A549 (cell line): ENCODE measurements at regions not wholly inside any gene's neighbourhood (a gene's known extent, or its start where the extent isn't known, plus 50 kb on each side); places are given as distances from the start of the nearest gene placed in this dataset.

ENCODE experiments used
- CBX8 ChIP-seq: fragments of 200-600 bp; sonication (generic); IDR thresholded peaks from 2 replicates; pipeline ENCODE4 v1.6.1; 2016
- CHD2 ChIP-seq: fragments of 150-350 bp; IDR thresholded peaks from 2 replicates; pipeline ENCODE4 v1.6.1; 2014; ENCODE audit warnings: low read length; ENCODE audit not compliant: partially characterized antibody
- EHMT2 ChIP-seq: fragments of 200-600 bp; sonication (generic); IDR thresholded peaks from 2 replicates; pipeline ENCODE4 v1.6.1; 2016; ENCODE audit warnings: antibody characterized with exemption, low read depth, mild to moderate bottlenecking, moderate library complexity
- EP300 ChIP-seq, 2 experiments: fragments of >200 bp; sonication (Bioruptor Twin); formaldehyde crosslinking; IDR thresholded peaks; 2 replicates in 1 of 2; 3 replicates in 1 of 2; pipeline ENCODE4 v1.6.1; 2016 to 2017
- FOSL2 ChIP-seq, 2 experiments: fragments of 450-650 bp in 1 of 2; fragments of >200 bp in 1 of 2; sonication (Bioruptor Twin) in 1 of 2; formaldehyde crosslinking; IDR thresholded peaks; 2 replicates each; pipeline versions ENCODE4 v1.5.0 to v1.6.1; 2016 to 2020; ENCODE audit warnings: mild to moderate bottlenecking in 1 of 2, moderate library complexity in 1 of 2
- HDAC2 ChIP-seq: fragments of 200-600 bp; sonication (generic); IDR thresholded peaks from 2 replicates; pipeline ENCODE4 v1.6.1; 2016
- JUN ChIP-seq, 2 experiments: fragments of >200 bp; sonication (Bioruptor Twin); formaldehyde crosslinking; IDR thresholded peaks; 2 replicates in 1 of 2; 3 replicates in 1 of 2; pipeline ENCODE4 v1.6.1; 2016 to 2017
- NR3C1 ChIP-seq: fragments of >200 bp; sonication (Bioruptor Twin); formaldehyde crosslinking; IDR thresholded peaks from 3 replicates; pipeline ENCODE4 v1.6.1; 2017
- POLR2A ChIP-seq: IDR thresholded peaks from 2 replicates; pipeline ENCODE4 v1.6.1; 2012; ENCODE audit warnings: mild to moderate bottlenecking, low read length
- RFX5 ChIP-seq: fragments of 450-650 bp; IDR thresholded peaks from 2 replicates; pipeline ENCODE4 v1.7.1; 2014; ENCODE audit warnings: antibody characterized with exemption, mild to moderate bottlenecking, moderate library complexity
- SMC3 ChIP-seq: fragments of >200 bp; sonication (Bioruptor Twin); formaldehyde crosslinking; IDR thresholded peaks from 3 replicates; pipeline ENCODE4 v1.6.1; 2018; ENCODE audit warnings: inconsistent platforms
- TF ChIP-seq, protein P1 (sequence below): fragments of >200 bp; sonication (Bioruptor Twin); formaldehyde crosslinking; IDR thresholded peaks from 3 replicates; pipeline ENCODE4 v1.5.1; 2016
- TF ChIP-seq, protein P2 (sequence below): fragments of 150-350 bp; IDR thresholded peaks from 2 replicates; pipeline ENCODE4 v1.6.1; 2014; ENCODE audit warnings: low read depth, mild to moderate bottlenecking, low read length
- TF ChIP-seq, protein P3 (sequence below): fragments of 250-450 bp; sonication (Bioruptor Pico); IDR thresholded peaks from 2 replicates; pipeline ENCODE4 v1.5.0; 2021; ENCODE audit warnings: mild to moderate bottlenecking, moderate library complexity, borderline replicate concordance

DNA sequence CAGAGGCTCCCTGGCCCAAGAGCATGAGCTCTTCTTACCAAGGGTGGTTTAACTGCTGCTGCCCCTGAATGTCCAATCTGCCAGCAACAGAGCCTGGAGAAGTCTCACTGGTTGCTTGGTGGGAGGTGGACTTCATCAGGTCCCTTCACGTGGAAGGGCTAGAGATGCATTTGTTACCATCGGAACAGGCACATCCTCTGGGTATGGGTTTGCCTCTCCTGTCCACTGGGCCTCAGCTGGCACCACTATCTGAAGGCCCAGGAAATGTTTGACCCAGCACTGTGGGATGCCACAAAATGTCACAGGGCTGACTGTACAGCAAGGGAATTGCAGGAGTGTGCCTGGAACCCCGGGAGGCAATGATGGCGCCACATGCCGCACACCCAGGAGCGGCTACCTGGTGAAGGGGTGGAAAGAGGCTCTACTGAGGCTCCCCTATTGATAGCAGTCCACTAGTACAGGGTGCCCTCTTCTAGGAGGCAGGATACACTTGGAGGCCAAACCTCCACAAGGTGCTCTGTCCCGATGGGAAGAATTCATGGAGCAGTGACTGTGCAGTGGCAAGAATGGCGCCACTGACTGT, 603.1 kb upstream of the MGMT start:
- TF ChIP-seq, protein P1, sequence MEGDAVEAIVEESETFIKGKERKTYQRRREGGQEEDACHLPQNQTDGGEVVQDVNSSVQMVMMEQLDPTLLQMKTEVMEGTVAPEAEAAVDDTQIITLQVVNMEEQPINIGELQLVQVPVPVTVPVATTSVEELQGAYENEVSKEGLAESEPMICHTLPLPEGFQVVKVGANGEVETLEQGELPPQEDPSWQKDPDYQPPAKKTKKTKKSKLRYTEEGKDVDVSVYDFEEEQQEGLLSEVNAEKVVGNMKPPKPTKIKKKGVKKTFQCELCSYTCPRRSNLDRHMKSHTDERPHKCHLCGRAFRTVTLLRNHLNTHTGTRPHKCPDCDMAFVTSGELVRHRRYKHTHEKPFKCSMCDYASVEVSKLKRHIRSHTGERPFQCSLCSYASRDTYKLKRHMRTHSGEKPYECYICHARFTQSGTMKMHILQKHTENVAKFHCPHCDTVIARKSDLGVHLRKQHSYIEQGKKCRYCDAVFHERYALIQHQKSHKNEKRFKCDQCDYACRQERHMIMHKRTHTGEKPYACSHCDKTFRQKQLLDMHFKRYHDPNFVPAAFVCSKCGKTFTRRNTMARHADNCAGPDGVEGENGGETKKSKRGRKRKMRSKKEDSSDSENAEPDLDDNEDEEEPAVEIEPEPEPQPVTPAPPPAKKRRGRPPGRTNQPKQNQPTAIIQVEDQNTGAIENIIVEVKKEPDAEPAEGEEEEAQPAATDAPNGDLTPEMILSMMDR, result no peak
- TF ChIP-seq FOSL2 (IDR thresholded peaks at IDR 0.05) (no peak), FOSL2 (CRISPR knock-in tag; IDR thresholded peaks at IDR 0.05) (no peak), RFX5 (no peak), CHD2 (no peak), POLR2A (no peak), EP300 (IDR thresholded peaks at IDR 0.05) (no peak), HDAC2 (no peak), NR3C1 (no peak), JUN (IDR thresholded peaks at IDR 0.05) (no peak), CBX8 (no peak), EHMT2 (no peak), SMC3 (no peak)
- TF ChIP-seq, protein P2, sequence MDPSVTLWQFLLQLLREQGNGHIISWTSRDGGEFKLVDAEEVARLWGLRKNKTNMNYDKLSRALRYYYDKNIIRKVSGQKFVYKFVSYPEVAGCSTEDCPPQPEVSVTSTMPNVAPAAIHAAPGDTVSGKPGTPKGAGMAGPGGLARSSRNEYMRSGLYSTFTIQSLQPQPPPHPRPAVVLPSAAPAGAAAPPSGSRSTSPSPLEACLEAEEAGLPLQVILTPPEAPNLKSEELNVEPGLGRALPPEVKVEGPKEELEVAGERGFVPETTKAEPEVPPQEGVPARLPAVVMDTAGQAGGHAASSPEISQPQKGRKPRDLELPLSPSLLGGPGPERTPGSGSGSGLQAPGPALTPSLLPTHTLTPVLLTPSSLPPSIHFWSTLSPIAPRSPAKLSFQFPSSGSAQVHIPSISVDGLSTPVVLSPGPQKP, result no peak
- TF ChIP-seq, protein P3, sequence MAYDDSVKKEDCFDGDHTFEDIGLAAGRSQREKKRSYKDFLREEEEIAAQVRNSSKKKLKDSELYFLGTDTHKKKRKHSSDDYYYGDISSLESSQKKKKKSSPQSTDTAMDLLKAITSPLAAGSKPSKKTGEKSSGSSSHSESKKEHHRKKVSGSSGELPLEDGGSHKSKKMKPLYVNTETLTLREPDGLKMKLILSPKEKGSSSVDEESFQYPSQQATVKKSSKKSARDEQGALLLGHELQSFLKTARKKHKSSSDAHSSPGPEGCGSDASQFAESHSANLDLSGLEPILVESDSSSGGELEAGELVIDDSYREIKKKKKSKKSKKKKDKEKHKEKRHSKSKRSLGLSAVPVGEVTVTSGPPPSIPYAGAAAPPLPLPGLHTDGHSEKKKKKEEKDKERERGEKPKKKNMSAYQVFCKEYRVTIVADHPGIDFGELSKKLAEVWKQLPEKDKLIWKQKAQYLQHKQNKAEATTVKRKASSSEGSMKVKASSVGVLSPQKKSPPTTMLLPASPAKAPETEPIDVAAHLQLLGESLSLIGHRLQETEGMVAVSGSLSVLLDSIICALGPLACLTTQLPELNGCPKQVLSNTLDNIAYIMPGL (CRISPR knock-in tag), result no peak
